ENCODE measurements at regions not wholly inside any gene's neighbourhood (a gene's known extent, or its start where the extent isn't known, plus 50 kb on each side); places are given as distances from the start of the nearest gene placed in this dataset.
"Not testable (repeated sequence)": the region's sequence is repeated elsewhere in the genome, so short reads cannot be mapped to it uniquely, and the experiment has no call there.

DNA sequence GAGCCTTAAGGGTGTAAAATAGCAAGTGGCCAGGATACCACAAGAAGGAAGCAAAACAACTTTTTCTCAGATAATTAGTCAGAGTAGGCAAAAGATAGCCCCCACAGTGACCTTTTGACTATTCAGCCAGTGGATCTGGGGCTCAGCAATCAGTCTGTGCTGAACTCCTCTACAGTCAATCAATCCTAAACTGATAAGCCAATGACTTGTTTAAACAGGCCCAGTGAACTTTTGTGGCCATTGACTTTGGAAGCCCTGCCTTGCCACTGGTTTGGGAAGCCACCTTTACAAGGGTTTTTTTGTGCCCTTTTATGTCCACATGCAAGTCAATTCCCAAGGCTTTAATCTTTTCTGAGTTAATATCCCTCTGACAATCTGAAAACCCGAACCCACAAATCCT, 1565.0 kb upstream of the WWC1 start:
- ATAC-seq = no peak

GRCh38 chr5:166742951-166743350, 1548.5 kb upstream of the WWC1 start:
- not testable (repeated sequence) for H3K36me3 Mint-ChIP-seq, ATAC-seq, H3K27ac Mint-ChIP-seq, H3K4me3 Mint-ChIP-seq, H3K4me1 Mint-ChIP-seq, H3K27me3 Mint-ChIP-seq
- peaks cover 18% of the 10 kb centered on the region for H3K9me3 Mint-ChIP-seq

More for the DNA sequence above, 1565.0 kb upstream of the WWC1 start:
- no peak overlapping the region for H3K27ac Mint-ChIP-seq
- no peaks in the 10 kb centered on the region for H3K27me3 Mint-ChIP-seq
- no peaks in the 10 kb centered on the region for H3K36me3 Mint-ChIP-seq
- H3K4me1 Mint-ChIP-seq = no peaks in the 10 kb centered on the region
- no peak overlapping the region for H3K4me3 Mint-ChIP-seq
- H3K9me3 Mint-ChIP-seq = no peaks in the 10 kb centered on the region

- Mint-ChIP-seq H3K36me3 (no peaks in the 10 kb centered on the region), H3K9me3 (peaks cover 14% of the 10 kb centered on the region), H3K4me1 (no peaks in the 10 kb centered on the region), H3K27me3 (no peaks in the 10 kb centered on the region), H3K4me3 (no peak overlapping the region), H3K27ac (no peak overlapping the region)
- ATAC-seq = no peak
These were observed 1544.9 kb upstream of the WWC1 start for GRCh38 chr5:166746506-166746905.

DNA sequence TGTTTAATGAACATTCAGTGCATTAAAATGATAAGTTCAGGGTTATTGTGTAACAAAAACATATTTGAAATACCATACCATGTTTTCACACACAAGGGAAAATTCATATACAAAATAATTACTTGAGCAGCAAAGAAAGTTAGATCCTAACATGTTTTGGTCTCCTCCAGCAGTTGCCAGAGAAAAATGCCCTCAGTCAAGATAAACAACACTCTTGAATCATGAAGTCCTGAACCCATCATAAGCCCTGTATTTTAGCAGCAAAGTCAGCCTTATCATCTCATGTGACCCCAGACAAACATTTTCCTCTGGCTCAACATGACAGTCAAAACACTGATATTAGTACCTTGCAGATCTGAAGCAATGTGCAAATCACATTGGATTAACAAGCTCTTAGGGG, 1541.1 kb upstream of the WWC1 start:
- Mint-ChIP-seq H3K4me1 (no peaks in the 10 kb centered on the region), H3K36me3 (no peaks in the 10 kb centered on the region), H3K27me3 (no peaks in the 10 kb centered on the region)

GRCh38 chr5:166758151-166758550, 1533.3 kb upstream of the WWC1 start:
- Mint-ChIP-seq H3K27ac (no peak overlapping the region), H3K36me3 (no peaks in the 10 kb centered on the region), H3K4me1 (no peaks in the 10 kb centered on the region), H3K9me3 (no peaks in the 10 kb centered on the region), H3K27me3 (no peaks in the 10 kb centered on the region), H3K4me3 (no peak overlapping the region)
- no peak for ATAC-seq

More for the DNA sequence above, 1541.1 kb upstream of the WWC1 start:
- ATAC-seq = no peak
- Mint-ChIP-seq H3K4me3 (no peak overlapping the region), H3K9me3 (peaks cover 4% of the 10 kb centered on the region), H3K27ac (no peak overlapping the region)

DNA sequence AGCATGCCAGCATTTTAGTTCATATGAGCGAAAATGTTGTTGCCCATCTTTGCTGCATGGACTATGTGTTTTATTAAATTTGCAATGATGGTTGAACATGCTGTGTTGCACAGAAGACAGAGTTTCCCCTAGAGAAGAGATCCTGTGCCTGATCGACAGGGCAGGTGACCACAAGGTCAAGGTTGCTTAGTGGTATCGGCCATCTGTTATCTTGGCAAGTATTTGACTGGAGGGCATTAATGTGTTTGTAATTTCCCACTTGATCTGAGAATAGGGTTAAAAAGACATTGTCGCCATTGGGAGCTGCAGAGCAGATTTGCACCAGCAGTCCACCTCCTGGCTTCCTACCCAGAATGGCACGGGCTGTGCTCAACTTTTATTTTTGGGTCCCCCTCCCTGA, 1523.6 kb upstream of the WWC1 start:
- Mint-ChIP-seq H3K27ac (no peak overlapping the region), H3K27me3 (no peaks in the 10 kb centered on the region), H3K36me3 (no peaks in the 10 kb centered on the region), H3K9me3 (peaks cover 5% of the 10 kb centered on the region), H3K4me3 (no peak overlapping the region), H3K4me1 (no peaks in the 10 kb centered on the region)
- no peak for ATAC-seq

DNA sequence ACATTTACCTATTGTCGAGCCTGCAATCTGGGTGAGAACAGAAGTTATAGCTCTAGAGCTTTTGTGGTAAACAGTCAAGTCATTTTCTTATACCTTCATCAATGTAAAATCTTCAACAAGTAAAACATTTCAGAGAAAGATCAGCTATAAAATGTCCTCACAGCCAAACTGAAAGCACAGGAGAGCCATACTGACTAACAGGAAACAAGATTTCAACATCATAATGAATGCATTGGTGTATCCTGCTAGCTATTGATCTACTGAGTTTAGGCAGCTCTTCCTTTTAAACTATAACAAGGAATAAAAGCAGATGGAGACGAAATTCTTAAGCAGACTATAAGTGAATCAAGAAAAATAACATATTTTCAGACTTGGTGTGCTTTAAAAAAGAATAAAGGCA, 1522.9 kb upstream of the WWC1 start:
- Mint-ChIP-seq H3K27me3 (no peaks in the 10 kb centered on the region), H3K9me3 (peaks cover 5% of the 10 kb centered on the region), H3K27ac (no peak overlapping the region), H3K4me1 (no peaks in the 10 kb centered on the region), H3K4me3 (no peak overlapping the region), H3K36me3 (no peaks in the 10 kb centered on the region)
- ATAC-seq = no peak

GRCh38 chr5:166772770-166773169, 1518.7 kb upstream of the WWC1 start:
- peaks cover 3% of the 10 kb centered on the region for H3K9me3 Mint-ChIP-seq
- no peak overlapping the region for H3K27ac Mint-ChIP-seq
- H3K27me3 Mint-ChIP-seq = no peaks in the 10 kb centered on the region
- H3K4me3 Mint-ChIP-seq = no peak overlapping the region
- H3K4me1 Mint-ChIP-seq = no peaks in the 10 kb centered on the region
- ATAC-seq = no peak
- H3K36me3 Mint-ChIP-seq = no peaks in the 10 kb centered on the region

DNA sequence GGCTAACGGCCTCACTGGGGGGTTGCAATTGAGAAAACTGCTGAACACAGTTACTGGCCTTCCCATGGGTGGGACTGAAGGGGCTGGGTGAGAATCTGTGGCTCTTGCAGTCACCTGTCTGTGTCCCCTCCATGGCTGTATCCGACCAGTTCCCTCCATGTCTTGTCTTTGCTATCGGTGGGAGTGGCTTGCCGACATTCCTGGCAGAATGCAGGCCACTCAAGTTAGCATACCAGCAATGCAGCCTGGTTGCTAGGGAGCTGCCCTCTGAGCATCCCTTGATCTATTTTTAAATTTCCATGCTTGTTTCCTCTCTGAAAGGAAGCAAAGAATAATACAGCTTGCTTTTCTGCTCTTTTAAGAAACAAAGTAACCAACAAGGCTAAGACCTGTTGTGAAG, 1509.7 kb upstream of the WWC1 start:
- Mint-ChIP-seq H3K27me3 (no peaks in the 10 kb centered on the region), H3K36me3 (no peaks in the 10 kb centered on the region), H3K4me3 (no peak overlapping the region), H3K9me3 (no peaks in the 10 kb centered on the region), H3K4me1 (no peaks in the 10 kb centered on the region), H3K27ac (no peak overlapping the region)
- no peak for ATAC-seq

DNA sequence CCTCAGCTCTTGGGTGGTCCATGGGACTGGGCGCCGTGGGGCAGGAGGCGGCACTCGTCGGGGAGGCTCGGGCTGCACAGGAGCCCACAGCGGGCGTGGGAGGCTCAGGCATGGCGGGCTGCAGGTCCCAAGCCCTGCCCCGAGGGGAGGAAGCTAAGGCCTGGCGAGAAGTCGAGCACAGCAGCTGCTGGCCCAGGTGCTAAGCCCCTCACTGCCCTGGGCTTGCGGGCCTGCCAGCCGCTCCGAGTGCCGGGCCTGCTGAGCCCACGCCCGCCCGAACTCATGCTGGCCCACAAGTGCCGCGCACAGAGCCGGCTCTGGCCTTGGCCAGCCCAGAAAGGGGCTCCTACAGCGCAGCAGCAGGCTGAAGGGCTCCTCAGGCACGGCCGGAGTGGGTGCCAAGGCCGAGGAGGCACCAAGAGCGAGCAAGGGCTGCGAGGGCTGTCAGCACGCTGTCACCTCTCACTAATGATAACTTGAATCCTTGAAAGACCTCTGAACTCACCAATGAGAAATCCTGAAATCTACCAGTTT, 1506.8 kb upstream of the WWC1 start:
- Mint-ChIP-seq H3K4me1 (no peaks in the 10 kb centered on the region), H3K9me3 (no peaks in the 10 kb centered on the region), H3K4me3 (no peak overlapping the region), H3K36me3 (no peaks in the 10 kb centered on the region), H3K27me3 (no peaks in the 10 kb centered on the region), H3K27ac (no peak overlapping the region)
- ATAC-seq = no peak

DNA sequence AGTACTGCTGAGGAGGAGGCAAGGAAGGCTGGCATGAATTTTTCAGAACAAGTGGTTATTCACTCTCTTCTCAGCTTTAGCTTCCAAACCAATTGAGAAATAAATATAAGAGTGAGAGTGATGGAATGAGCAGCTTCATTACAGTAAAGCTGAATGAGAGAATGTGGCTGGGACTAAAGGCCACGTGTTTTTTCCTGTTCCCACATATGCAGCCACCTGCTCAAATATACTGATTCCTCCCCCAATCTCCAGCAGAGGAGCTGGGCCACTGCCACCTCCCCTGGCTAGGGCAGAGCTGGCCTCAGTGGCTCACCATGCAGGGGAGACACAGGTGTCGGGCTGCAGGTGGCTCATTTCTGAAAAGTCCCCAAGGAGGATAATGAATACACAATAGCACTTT, 1505.3 kb upstream of the WWC1 start:
- no peak for ATAC-seq
- H3K4me3 Mint-ChIP-seq = no peak overlapping the region
- no peak overlapping the region for H3K27ac Mint-ChIP-seq

DNA sequence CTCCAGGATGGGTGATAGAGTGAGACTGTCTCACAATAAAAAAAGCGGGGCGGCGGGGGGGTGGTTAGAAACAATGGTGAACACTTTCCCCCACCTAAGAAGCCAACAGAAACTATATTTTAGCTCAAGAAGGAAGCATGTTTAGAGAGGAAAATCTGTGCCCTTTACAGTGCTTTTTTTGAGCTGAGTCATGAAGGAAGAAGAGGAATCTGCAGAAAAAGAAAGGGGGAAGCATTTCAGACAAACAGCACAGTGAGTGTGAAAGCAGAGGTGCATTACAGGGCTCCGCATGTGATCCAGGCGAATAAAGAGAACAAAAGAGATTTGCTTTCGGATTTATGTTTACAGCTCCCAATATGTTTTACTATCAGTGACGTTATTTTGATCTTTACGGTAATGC, 1504.6 kb upstream of the WWC1 start:
- no peak for ATAC-seq
- no peak overlapping the region for H3K4me3 Mint-ChIP-seq
- no peaks in the 10 kb centered on the region for H3K9me3 Mint-ChIP-seq
- H3K27ac Mint-ChIP-seq = no peak overlapping the region
- no peaks in the 10 kb centered on the region for H3K27me3 Mint-ChIP-seq
- H3K4me1 Mint-ChIP-seq = no peaks in the 10 kb centered on the region
- no peaks in the 10 kb centered on the region for H3K36me3 Mint-ChIP-seq

More for the DNA sequence above, 1505.3 kb upstream of the WWC1 start:
- Mint-ChIP-seq H3K4me1 (no peaks in the 10 kb centered on the region), H3K27me3 (no peaks in the 10 kb centered on the region), H3K9me3 (no peaks in the 10 kb centered on the region), H3K36me3 (no peaks in the 10 kb centered on the region)

- no peak overlapping the region for H3K27ac Mint-ChIP-seq
- no peaks in the 10 kb centered on the region for H3K36me3 Mint-ChIP-seq
- ATAC-seq = no peak
- H3K4me1 Mint-ChIP-seq = no peaks in the 10 kb centered on the region
- no peak overlapping the region for H3K4me3 Mint-ChIP-seq
- H3K27me3 Mint-ChIP-seq = no peaks in the 10 kb centered on the region
- H3K9me3 Mint-ChIP-seq = no peaks in the 10 kb centered on the region
These were observed 1503.4 kb upstream of the WWC1 start for GRCh38 chr5:166788050-166788449.

DNA sequence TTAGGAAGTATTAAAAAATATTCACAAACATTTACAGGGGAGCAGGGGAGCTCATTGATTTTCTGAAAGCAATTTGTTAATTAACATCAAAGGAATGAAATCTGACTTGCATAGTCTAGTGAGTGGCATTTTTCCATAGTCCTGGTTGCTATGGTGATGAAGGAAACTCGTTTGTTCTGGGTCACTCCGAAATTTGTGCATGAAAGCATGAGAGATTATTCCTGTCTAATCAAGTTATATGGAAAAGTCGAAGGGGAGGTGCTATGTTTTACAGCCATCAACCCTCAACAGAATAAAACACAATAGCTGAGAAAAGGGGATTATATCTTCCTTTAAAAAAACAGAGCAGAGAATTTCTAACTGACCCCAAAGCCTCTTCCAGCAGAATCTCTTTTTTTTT, 1495.7 kb upstream of the WWC1 start:
- no peak for ATAC-seq
- no peaks in the 10 kb centered on the region for H3K27me3 Mint-ChIP-seq
- no peaks in the 10 kb centered on the region for H3K4me1 Mint-ChIP-seq
- H3K27ac Mint-ChIP-seq = no peak overlapping the region
- no peak overlapping the region for H3K4me3 Mint-ChIP-seq
- H3K9me3 Mint-ChIP-seq = peaks cover 5% of the 10 kb centered on the region
- H3K36me3 Mint-ChIP-seq = no peaks in the 10 kb centered on the region

- Mint-ChIP-seq H3K9me3 (peaks cover 8% of the 10 kb centered on the region), H3K4me3 (no peak overlapping the region), H3K27ac (no peak overlapping the region), H3K27me3 (no peaks in the 10 kb centered on the region), H3K36me3 (no peaks in the 10 kb centered on the region), H3K4me1 (no peaks in the 10 kb centered on the region)
- no peak for ATAC-seq
These were observed 1488.4 kb upstream of the WWC1 start for GRCh38 chr5:166803058-166803457.

GRCh38 chr5:166804223-166804622, 1487.2 kb upstream of the WWC1 start:
- not testable (repeated sequence) for H3K27me3 Mint-ChIP-seq, H3K9me3 Mint-ChIP-seq, H3K4me3 Mint-ChIP-seq, H3K4me1 Mint-ChIP-seq, H3K27ac Mint-ChIP-seq, H3K36me3 Mint-ChIP-seq, ATAC-seq

DNA sequence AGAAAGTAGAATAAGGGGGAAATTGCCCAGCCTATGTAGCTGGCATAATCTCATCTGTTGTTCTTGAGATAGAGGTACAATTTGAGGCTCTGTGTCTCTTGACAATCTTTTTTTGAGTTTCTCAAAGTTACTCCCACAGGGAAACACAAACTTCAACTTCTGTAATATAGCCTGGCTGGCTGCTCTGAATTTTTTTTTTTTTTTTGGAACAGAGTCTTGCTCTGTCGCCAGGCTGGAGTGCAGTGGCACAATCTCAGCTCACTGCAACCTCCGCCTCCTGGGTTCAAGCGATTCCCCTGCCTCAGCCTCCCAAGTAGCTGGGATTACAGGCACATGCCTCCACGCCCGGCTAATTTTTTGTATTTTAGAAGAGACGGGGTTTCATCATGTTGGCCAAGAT, 1486.8 kb upstream of the WWC1 start:
- H3K4me3 Mint-ChIP-seq, H3K4me1 Mint-ChIP-seq, H3K27ac Mint-ChIP-seq: not testable (repeated sequence)

More for the DNA sequence above, 1486.8 kb upstream of the WWC1 start:
- H3K27me3 Mint-ChIP-seq, ATAC-seq, H3K36me3 Mint-ChIP-seq, H3K9me3 Mint-ChIP-seq: not testable (repeated sequence)
